GM12878 (cell line): ENCODE measurements at regions not wholly inside any gene's neighbourhood (a gene's known extent, or its start where the extent isn't known, plus 50 kb on each side); places are given as distances from the start of the nearest gene placed in this dataset.

Experiments used
- ATAC-seq: fragments of 200-7000 bp; cut with Tn5 transposase; 3 replicates; pipeline ENCODE4 v1.9.1; 2020; ENCODE audit warnings: mild to moderate bottlenecking, moderate library complexity
- BruUV-seq: library from RNA; stranded (reverse); fragments of 400-500 nt; replicated peaks from 2 replicates; lab custom pipeline; 2021; lab: Mats Ljungman, UMichigan
- CTCF ChIA-PET: fragments of 300-600 bp; sonication (Branson Sonifier 250); formaldehyde crosslinking; extraction: SDS; loops from one replicate; lab custom pipeline; 2021; ENCODE audit warnings: inconsistent platforms; lab: Yijun Ruan, JAX
- POLR2A ChIA-PET: fragments of 350-600 bp; formaldehyde crosslinking; extraction: SDS; loops from one replicate; lab custom pipeline; 2021; ENCODE audit warnings: inconsistent platforms; lab: Charles Lee
- RAD21 ChIA-PET: fragments of 300-600 bp; sonication (Branson Sonifier 250); formaldehyde crosslinking; loops from one replicate; lab custom pipeline; 2023; ENCODE audit warnings: antibody characterized with exemption; ENCODE audit not compliant: unreplicated experiment; lab: Charles Lee
- SMC1A ChIA-PET: fragments of 300-600 bp; sonication (Branson Sonifier 250); formaldehyde crosslinking; loops from one replicate; lab custom pipeline; 2023; ENCODE audit not compliant: unreplicated experiment, uncharacterized antibody; lab: Charles Lee
- DNase-seq: peaks from one replicate; pipeline ENCODE4 v3.0.0-alpha.2; 2011; ENCODE audit warnings: low read depth, low spot score
- FAIRE-seq: peaks from 3 replicates; lab custom pipeline; 2011; peaks lifted over from hg19 to GRCh38; lab: Jason Lieb, UNC
- H2AFZ ChIP-seq: 2 replicates; pipeline ENCODE4 v1.6.0; 2011; ENCODE audit warnings: low read depth, low read length, control low read depth; ENCODE audit not compliant: control insufficient read depth
- H3K27ac ChIP-seq: 2 replicates; pipeline ENCODE4 v1.5.1; 2011; ENCODE audit warnings: control low read depth; ENCODE audit not compliant: control insufficient read depth, insufficient read depth
- H3K27me3 ChIP-seq, 2 experiments: replicated peaks in 1 of 2; 2 replicates each; pipeline versions ENCODE4 v1.6.0 to v1.6.1; 2011; ENCODE audit warnings: low read length in 1 of 2; ENCODE audit not compliant: control insufficient read depth in 2 of 2, insufficient read depth in 2 of 2
- H3K36me3 ChIP-seq, 2 experiments: 2 replicates each; pipeline ENCODE4 v1.5.1; 2011; ENCODE audit warnings: low read length in 1 of 2; ENCODE audit not compliant: control insufficient read depth in 2 of 2, insufficient read depth in 2 of 2
- H3K4me1 ChIP-seq: 2 replicates; pipeline ENCODE4 v1.6.1; 2011; ENCODE audit warnings: mild to moderate bottlenecking, low read length, moderate library complexity, mixed read lengths; ENCODE audit not compliant: control insufficient read depth, insufficient read depth
- H3K4me2 ChIP-seq: 2 replicates; pipeline ENCODE4 v1.6.0; 2011; ENCODE audit warnings: control low read depth; ENCODE audit not compliant: control insufficient read depth, insufficient read depth
- H3K4me3 ChIP-seq: fragments of 200-600 bp; sonication (generic); 2 replicates; pipeline ENCODE4 v1.5.1; 2016
- H3K79me2 ChIP-seq: 2 replicates; pipeline ENCODE4 v1.6.0; 2011; ENCODE audit warnings: low read length; ENCODE audit not compliant: control insufficient read depth, insufficient read depth
- H3K9ac ChIP-seq: 2 replicates; pipeline ENCODE4 v1.8.0; 2011; ENCODE audit warnings: low read length, control low read depth, mixed read lengths; ENCODE audit not compliant: control insufficient read depth, insufficient read depth
- H3K9me3 ChIP-seq: replicated peaks from 3 replicates; pipeline ENCODE4 v1.5.1; 2011; ENCODE audit warnings: mild to moderate bottlenecking, low read length; ENCODE audit not compliant: control insufficient read depth, insufficient read depth
- H4K20me1 ChIP-seq: 2 replicates; pipeline ENCODE4 v1.6.0; 2011; ENCODE audit not compliant: control insufficient read depth, insufficient read depth
- BRCA1 ChIP-seq: IDR thresholded peaks from 2 replicates; pipeline ENCODE4 v1.6.1; 2011; ENCODE audit warnings: low read depth, low read length, improper control_type of control experiment
- E2F8 ChIP-seq: fragments of 450-650 bp; IDR thresholded peaks from 2 replicates; pipeline ENCODE4 v1.6.1; 2018; ENCODE audit warnings: mild to moderate bottlenecking, low read depth, moderate library complexity; ENCODE audit not compliant: partially characterized antibody
- FOS ChIP-seq: IDR thresholded peaks from 3 replicates; pipeline ENCODE4 v1.6.1; 2011; ENCODE audit warnings: borderline replicate concordance; ENCODE audit not compliant: insufficient read length; ENCODE audit errors: extremely low read depth
- GATAD2B ChIP-seq: fragments of 450-650 bp; conservative IDR thresholded peaks from 2 replicates; pipeline ENCODE4 v1.6.1; 2017; ENCODE audit warnings: low read depth, mild to moderate bottlenecking, moderate library complexity
- IKZF1 ChIP-seq: fragments of 450-650 bp; conservative IDR thresholded peaks from 2 replicates; pipeline ENCODE4 v1.6.1; 2017; ENCODE audit warnings: antibody characterized with exemption, mild to moderate bottlenecking
- IRF4 ChIP-seq: IDR thresholded peaks from 2 replicates; pipeline ENCODE4 v1.6.1; 2011; ENCODE audit warnings: low read depth, low read length
- JUNB ChIP-seq: IDR thresholded peaks from 2 replicates; pipeline ENCODE4 v1.6.1; 2016; ENCODE audit warnings: antibody characterized with exemption, mild to moderate bottlenecking
- KAT2A ChIP-seq: conservative IDR thresholded peaks from 2 replicates; pipeline ENCODE4 v1.6.1; 2011; ENCODE audit warnings: low read depth, low read length; ENCODE audit not compliant: control insufficient read depth
- NR2C2 ChIP-seq: IDR thresholded peaks from 2 replicates; pipeline ENCODE4 v1.6.1; 2011; ENCODE audit warnings: borderline replicate concordance, low read depth; ENCODE audit not compliant: control insufficient read depth, insufficient read length
- POLR2A ChIP-seq: IDR thresholded peaks from 2 replicates; pipeline ENCODE4 v1.6.1; 2011; ENCODE audit warnings: low read depth, mild to moderate bottlenecking, low read length
- RFX5 ChIP-seq: IDR thresholded peaks from 2 replicates; pipeline ENCODE4 v1.6.1; 2011; ENCODE audit warnings: low read depth, low read length, improper control_type of control experiment
- SMARCA5 ChIP-seq: fragments of 450-650 bp; IDR thresholded peaks from 2 replicates; pipeline ENCODE4 v1.6.1; 2017; ENCODE audit warnings: mild to moderate bottlenecking
- TBL1XR1 ChIP-seq: IDR thresholded peaks from 2 replicates; pipeline ENCODE4 v1.6.1; 2012; ENCODE audit warnings: low read depth, low read length, improper control_type of control experiment
- ZNF207 ChIP-seq: fragments of 450-650 bp; IDR thresholded peaks from 2 replicates; pipeline ENCODE4 v1.6.1; 2014; ENCODE audit warnings: antibody characterized with exemption, mild to moderate bottlenecking, borderline replicate concordance
- ZNF217 ChIP-seq: fragments of 450-650 bp; IDR thresholded peaks from 2 replicates; pipeline ENCODE4 v1.6.1; 2017; ENCODE audit warnings: antibody characterized with exemption, mild to moderate bottlenecking
- WGBS: methylation state at CpG from one replicate; pipeline ENCODE4 v1.1.6; 2016; ENCODE audit warnings: low lambda C conversion rate; ENCODE audit not compliant: insufficient replicate concordance, insufficient coverage; ENCODE audit errors: missing lambda C conversion rate; 5-methylcytosine and 5-hydroxymethylcytosine counted together
- in situ Hi-C: fragments of 300-500 bp; cut with MboI; formaldehyde crosslinking; loops from 9 replicates; pipeline ENCODE4 v1.14.3; 2018; ENCODE audit warnings: mixed read lengths
- intact Hi-C: fragments of 100-400 bp; cut with micrococcal nuclease; formaldehyde crosslinking; loops from one replicate; pipeline ENCODE4 v1.14.2; 2022; ENCODE audit not compliant: unreplicated experiment
- TF ChIP-seq, protein P1 (sequence below): IDR thresholded peaks from 2 replicates; pipeline ENCODE4 v1.6.1; 2012; ENCODE audit warnings: low read depth, low read length, improper control_type of control experiment
- TF ChIP-seq, protein P2 (sequence below): fragments of 450-650 bp; IDR thresholded peaks from 2 replicates; pipeline ENCODE4 v1.6.1; 2017; ENCODE audit warnings: mild to moderate bottlenecking

DNA sequence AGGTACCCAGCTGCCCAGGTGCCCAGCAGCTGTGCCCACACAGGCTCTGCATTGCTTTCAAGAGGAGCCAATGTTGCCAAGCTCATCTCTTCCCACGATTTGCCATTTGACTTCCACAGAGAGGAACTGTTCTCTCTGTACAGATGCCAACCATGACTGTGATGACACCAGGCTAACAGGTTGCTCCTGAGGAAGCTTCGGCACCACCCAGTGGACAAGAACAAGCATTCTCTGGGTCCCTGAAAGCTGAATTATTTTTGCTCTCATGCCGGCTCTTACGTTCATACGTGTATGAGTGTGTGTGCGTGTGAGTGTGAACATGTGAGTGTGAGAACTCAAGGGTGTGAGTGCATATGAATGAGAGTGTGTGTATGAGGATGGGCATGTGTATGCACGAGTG, 535.2 kb downstream of the LIG4 start:
- ChIA-PET SMC1A (no interaction called here), RAD21 (no interaction called here), CTCF (no interaction called here), POLR2A (no interaction called here)
- WGBS, result 43% methylated on average over 7 of the region's 7 CpGs
- no peak overlapping the region for H3K27ac ChIP-seq
- in situ Hi-C loops, result no loop called here
- no peaks in the 10 kb centered on the region for H3K4me1 ChIP-seq
- no peaks in the 10 kb centered on the region for H3K27me3 ChIP-seq
- H3K9ac ChIP-seq, result no peak overlapping the region
- ATAC-seq, result no peak
- no peak overlapping the region for H3K4me2 ChIP-seq
- no peak overlapping the region for H3K4me3 ChIP-seq
- BruUV-seq, result no TSS peak
- H4K20me1 ChIP-seq, result no peaks in the 10 kb centered on the region
- no peaks in the 10 kb centered on the region for H3K9me3 ChIP-seq
- no peaks in the 10 kb centered on the region for H3K79me2 ChIP-seq
- intact Hi-C loops, result no loop called here
- TF ChIP-seq IKZF1 (no peak), FOS (no peak), JUNB (no peak), NR2C2 (no peak), IRF4 (no peak), TBL1XR1 (no peak), SMARCA5 (no peak), GATAD2B (no peak), BRCA1 (no peak), ZNF217 (no peak), KAT2A (no peak), POLR2A (no peak), ZNF207 (no peak), RFX5 (no peak), E2F8 (no peak)
- TF ChIP-seq, protein P1, sequence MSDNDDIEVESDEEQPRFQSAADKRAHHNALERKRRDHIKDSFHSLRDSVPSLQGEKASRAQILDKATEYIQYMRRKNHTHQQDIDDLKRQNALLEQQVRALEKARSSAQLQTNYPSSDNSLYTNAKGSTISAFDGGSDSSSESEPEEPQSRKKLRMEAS, result no peak
- TF ChIP-seq, protein P2, sequence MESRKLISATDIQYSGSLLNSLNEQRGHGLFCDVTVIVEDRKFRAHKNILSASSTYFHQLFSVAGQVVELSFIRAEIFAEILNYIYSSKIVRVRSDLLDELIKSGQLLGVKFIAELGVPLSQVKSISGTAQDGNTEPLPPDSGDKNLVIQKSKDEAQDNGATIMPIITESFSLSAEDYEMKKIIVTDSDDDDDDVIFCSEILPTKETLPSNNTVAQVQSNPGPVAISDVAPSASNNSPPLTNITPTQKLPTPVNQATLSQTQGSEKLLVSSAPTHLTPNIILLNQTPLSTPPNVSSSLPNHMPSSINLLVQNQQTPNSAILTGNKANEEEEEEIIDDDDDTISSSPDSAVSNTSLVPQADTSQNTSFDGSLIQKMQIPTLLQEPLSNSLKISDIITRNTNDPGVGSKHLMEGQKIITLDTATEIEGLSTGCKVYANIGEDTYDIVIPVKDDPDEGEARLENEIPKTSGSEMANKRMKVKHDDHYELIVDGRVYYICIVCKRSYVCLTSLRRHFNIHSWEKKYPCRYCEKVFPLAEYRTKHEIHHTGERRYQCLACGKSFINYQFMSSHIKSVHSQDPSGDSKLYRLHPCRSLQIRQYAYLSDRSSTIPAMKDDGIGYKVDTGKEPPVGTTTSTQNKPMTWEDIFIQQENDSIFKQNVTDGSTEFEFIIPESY, result no peak
- no peaks in the 10 kb centered on the region for H3K36me3 ChIP-seq
- no peak overlapping the region for H2AFZ ChIP-seq
- no peak for DNase-seq
- FAIRE-seq, result no peak
